HG03066 (cell line): ENCODE measurements at regions not wholly inside any gene's neighbourhood (a gene's known extent, or its start where the extent isn't known, plus 50 kb on each side); places are given as distances from the start of the nearest gene placed in this dataset.
"Not testable (repeated sequence)": the region's sequence is repeated elsewhere in the genome, so short reads cannot be mapped to it uniquely, and the experiment has no call there.

Experiments used
- ATAC-seq: cut with Tn5 transposase; IDR thresholded peaks from one replicate; pipeline ENCODE4 v1.9.1; 2021; ENCODE audit warnings: low read depth; ENCODE audit not compliant: unreplicated experiment

DNA sequence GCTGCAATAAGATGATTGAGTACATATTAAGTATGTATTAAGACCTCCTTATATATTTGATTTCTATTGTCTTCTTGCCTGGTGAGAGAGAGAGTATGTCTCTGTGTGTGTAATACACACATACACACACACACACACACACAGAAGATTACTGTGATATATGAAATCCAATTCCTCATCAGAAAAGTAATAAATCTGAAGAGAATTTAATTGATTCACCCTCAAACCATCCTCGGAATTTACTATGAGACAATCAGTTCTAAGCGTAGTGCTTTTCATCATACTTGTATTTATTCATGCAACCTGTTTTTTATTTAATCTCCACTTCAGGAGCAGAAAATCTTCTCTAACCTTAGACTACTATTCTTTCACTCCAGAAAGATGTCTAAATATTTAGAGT lies 62.3 kb upstream of the TLL1 start:
- ATAC-seq: no peak

DNA sequence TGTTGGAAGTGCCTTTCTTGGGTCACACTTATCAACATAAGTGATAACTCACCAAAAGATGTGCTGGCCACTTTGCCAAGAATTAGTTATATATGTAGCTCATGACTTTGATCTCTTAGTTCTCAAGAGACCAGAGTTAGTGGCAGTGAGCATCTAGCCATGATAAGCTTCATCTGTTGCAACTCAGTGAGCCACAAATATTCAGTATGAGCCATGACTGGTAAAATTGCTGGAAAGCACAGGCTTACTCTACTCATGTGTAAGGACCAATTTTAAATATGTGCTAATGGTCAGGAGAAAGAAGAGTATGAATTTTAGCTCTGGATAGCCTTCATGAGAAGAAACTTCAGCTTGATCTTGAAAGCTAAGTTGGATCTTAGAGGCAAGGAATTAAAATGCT lies 59.4 kb upstream of the TLL1 start:
- no peak for ATAC-seq

DNA sequence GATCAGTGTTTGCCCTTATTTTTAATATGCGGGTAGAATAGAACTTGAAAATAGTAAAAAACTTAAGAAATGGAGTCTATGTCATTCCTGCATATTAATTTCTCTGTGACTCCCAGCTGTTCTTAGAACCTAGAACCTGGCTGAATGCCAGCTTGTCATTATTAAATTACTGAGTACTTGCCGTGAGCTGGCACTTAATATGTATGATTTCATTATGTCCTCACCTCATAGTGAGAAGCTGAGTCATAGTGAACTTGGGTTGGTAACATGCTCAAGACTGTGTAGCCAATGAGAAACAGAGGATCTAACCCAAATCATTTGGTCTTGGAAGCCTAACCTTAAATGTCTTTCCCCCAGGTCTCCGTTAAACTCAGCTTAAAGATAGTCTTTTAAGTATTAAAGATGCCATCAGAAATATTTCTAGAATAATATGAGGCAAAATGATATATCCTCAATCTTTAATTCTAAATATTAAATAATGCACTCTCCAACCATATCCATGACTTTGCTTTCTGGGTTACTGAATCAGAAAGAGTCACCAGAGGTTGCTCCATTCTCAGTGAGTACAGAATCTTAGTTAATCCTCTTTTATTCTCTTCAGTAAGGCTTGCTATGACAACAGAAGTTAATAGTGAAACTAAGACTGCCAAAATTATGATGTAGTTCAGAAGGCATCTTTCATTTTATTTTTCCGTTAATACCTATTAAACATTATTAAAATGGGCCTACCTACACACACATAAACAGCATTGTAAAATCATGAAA lies 58.6 kb upstream of the TLL1 start:
- ATAC-seq: no peak

DNA sequence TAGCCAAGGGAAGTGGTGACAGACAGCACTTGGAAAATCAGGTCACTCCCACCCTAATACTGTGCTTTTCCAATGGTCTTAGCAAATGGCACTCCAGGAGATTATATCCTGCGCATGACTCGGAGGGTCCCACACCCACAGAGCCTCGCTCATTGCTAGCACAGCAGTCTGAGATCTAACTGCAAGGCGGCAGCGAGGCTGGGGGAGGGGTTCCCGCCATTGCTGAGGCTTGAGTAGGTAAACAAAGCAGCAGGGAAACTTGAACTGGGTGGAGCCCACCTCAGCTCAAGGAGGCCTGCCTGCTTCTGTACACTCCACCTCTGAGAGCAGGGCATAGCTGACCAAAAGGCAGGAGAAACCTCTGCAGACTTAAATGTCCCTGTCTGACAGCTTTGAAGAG lies 53.9 kb upstream of the TLL1 start:
- ATAC-seq: not testable (repeated sequence)
